Hypothalamus (tissue), 51 donors: ENCODE measurements at regions not wholly inside any gene's neighbourhood (a gene's known extent, or its start where the extent isn't known, plus 50 kb on each side); places are given as distances from the start of the nearest gene placed in this dataset.

ENCODE experiments used
- DNase-seq, 51 donors: peaks; one replicate each; lab custom pipeline; 2025; lab: John Stamatoyannopoulos, UW

- no peak for DNase-seq
Measured at GRCh38 chr13:78341032-78341431, 262.3 kb downstream of the POU4F1 start.

GRCh38 chr13:78339927-78340326, 263.4 kb downstream of the POU4F1 start:
- no peak for DNase-seq

- DNase-seq = no peak
Measured at GRCh38 chr13:78334059-78334458, 269.3 kb downstream of the POU4F1 start.

- DNase-seq = peak in 1 of 51 donors; percentile 0
Measured at GRCh38 chr13:78326633-78327032, 276.7 kb downstream of the POU4F1 start.

- no peak for DNase-seq
Measured at GRCh38 chr13:78325585-78325984, 277.8 kb downstream of the POU4F1 start.

- no peak for DNase-seq
Measured at GRCh38 chr13:78323848-78324247, 279.5 kb downstream of the POU4F1 start.

GRCh38 chr13:78323040-78323439, 280.3 kb downstream of the POU4F1 start:
- no peak for DNase-seq

- DNase-seq = no peak
Measured at GRCh38 chr13:78319101-78319627, 284.2 kb downstream of the POU4F1 start.

GRCh38 chr13:78317030-78317429, 286.3 kb downstream of the POU4F1 start:
- DNase-seq = peak in 1 of 51 donors; percentile 3

- no peak for DNase-seq
Measured at GRCh38 chr13:78309497-78310180, 293.7 kb downstream of the POU4F1 start.

- DNase-seq = no peak
Measured at GRCh38 chr13:78306519-78307206, 296.7 kb downstream of the POU4F1 start.

- DNase-seq = no peak
Measured at GRCh38 chr13:78305171-78305570, 298.2 kb downstream of the POU4F1 start.

- no peak for DNase-seq
Measured at GRCh38 chr13:78299832-78300623, 303.3 kb downstream of the POU4F1 start.

- DNase-seq = no peak
Measured at GRCh38 chr13:78298657-78299056, 304.7 kb downstream of the POU4F1 start.

GRCh38 chr13:78286748-78287147, 316.6 kb downstream of the POU4F1 start:
- DNase-seq = no peak

- DNase-seq = no peak
Measured at GRCh38 chr13:78265098-78265497, 338.3 kb downstream of the POU4F1 start.

GRCh38 chr13:78258304-78258703, 339.7 kb upstream of the EDNRB start:
- DNase-seq = no peak

- no peak for DNase-seq
Measured at GRCh38 chr13:78256484-78256883, 337.9 kb upstream of the EDNRB start.

GRCh38 chr13:78254113-78254512, 335.5 kb upstream of the EDNRB start:
- DNase-seq = no peak

GRCh38 chr13:78247362-78247761, 328.7 kb upstream of the EDNRB start:
- no peak for DNase-seq

- peak in 11 of 51 donors; percentile 0 to 10 (median 0) for DNase-seq
Measured at GRCh38 chr13:78241278-78241919, 322.8 kb upstream of the EDNRB start.
